OCI-LY7 (cell line): ENCODE measurements at regions not wholly inside any gene's neighbourhood (a gene's known extent, or its start where the extent isn't known, plus 50 kb on each side); places are given as distances from the start of the nearest gene placed in this dataset.

ENCODE experiments used
- CTCF ChIP-seq: fragments of 200-600 bp; sonication (generic); conservative IDR thresholded peaks from 2 replicates; pipeline ENCODE4 v1.5.1; 2014; ENCODE audit warnings: mild to moderate bottlenecking, antibody characterized with exemption, low read length, moderate library complexity, mixed read lengths
- EZH2phosphoT487 ChIP-seq: fragments of 200-600 bp; sonication (generic); IDR thresholded peaks from 2 replicates; pipeline ENCODE4 v1.6.1; 2018; ENCODE audit warnings: low read depth, borderline replicate concordance, mild to moderate bottlenecking, mixed run types, antibody characterized with exemption, low read length, moderate library complexity, mixed read lengths

GRCh38 chr14:54194501-54194900, 202.3 kb upstream of the CDKN3 start:
- TF ChIP-seq CTCF, result no peak
- TF ChIP-seq EZH2phosphoT487, result no peak
